Colon (tissue), 2 donors: ENCODE measurements at regions not wholly inside any gene's neighbourhood (a gene's known extent, or its start where the extent isn't known, plus 50 kb on each side); places are given as distances from the start of the nearest gene placed in this dataset.
"Not testable (repeated sequence)": the region's sequence is repeated elsewhere in the genome, so short reads cannot be mapped to it uniquely, and the experiment has no call there.

Experiments used
- FAIRE-seq: peaks from 2 replicates; lab custom pipeline; 2012; peaks lifted over from hg19 to GRCh38; lab: Jason Lieb, UNC
- donor health status: control.
- donor health status: control.

DNA sequence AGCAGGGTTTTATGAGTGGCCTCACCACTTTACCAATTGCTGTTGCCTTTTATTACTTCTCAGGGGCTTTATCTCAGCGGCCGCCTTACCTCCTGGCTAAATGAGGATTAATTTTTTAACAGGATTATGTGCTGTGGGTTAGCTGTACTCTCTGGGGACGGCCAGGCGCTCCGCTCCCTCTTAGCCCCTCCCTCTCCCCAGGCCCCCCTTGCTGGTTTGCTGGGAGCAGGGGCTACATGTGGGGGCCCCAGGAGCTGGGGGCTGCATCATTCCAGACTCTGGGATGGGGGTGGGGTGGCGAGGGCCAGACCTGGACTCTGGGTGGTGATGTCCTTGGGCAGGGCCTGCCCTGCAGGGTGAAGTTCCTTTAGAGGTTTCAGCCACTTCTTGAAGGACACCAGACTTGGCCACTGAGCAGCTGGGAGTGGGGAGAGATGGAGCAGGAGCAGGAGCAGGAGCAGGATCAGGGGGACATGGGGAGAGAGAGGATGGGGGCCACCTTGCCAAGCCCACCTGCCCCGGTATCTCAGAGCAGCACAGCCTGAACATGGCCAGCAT lies 196.1 kb downstream of the GOLGA6L6 start:
- no peak for FAIRE-seq

DNA sequence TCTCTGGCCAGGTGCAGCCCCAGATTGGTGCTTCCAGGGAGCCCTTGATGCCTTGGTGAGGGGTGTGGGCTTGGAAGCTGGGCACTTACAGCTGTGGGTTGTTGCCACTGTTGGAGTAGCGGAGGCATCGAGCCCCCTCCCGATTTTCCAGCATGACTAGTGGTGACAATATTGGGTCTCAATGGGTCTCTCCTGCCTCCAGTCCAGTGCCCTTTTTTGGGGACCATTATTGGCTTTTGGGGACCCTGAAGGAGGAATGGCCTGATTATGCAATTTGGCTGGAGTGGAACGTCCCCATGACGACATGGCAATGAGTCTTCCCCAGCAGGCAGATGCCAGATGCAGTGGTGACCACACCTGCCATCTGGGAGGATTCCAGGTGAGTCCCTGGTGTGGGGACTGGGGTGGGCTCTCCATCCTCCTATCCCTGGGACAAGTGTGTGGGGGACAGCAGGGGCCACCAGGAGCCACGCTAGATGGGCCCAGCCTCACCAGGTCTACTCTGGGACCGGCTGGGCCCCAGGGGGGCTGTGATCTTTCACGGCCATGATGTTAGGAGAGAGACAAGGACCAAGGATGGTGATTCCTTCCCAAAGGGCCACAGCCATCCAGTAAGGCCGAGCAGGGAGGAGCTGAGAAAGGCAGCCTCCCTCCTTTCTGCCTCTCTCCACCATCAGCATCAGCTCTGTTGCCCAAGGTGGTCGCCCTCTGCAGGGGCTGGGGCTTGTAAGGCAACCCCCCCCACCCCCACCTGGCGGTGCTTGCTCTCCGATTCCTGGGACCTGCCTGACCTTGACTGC lies 196.8 kb downstream of the GOLGA6L6 start:
- FAIRE-seq, result no peak

DNA sequence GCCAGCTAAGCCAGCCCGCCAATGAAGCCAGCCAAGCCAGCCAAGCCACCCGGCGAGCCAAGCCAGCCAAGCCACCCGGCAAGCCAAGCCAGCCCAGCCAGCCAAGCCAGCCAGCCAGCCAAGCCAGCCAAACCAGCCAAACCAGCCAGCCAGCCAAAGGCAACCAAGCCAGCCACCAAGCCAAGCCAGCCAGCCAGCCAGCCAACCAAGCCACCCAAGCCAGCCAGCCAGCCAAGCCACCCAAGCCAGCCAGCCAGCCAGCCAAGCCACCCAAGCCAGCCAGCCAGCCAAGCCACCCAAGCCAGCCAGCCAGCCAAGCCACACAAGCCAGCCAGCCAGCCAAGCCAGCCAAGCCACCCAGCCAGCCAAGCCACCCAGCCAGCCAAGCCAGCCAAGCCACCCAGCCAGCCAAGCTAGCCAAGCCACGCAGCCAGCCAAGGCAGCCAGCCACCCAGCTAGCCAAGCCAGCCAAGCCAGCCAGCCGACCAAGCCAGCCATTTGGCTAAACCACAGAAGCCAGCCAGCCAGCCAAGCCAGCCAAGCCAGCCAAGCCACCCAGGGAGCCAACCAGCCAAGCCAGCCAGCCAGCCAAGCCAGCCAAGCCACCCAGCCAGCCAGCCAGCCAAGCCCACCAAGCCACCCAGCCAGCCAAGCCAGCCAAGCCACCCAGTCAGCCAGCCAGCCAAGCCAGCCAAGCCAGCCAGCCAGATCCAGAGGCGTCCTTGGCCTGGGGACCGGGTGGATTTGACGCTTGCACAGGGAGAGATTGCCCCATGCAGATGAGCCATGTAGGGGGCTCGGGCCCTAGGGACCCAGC lies 198.0 kb downstream of the GOLGA6L6 start:
- FAIRE-seq, result not testable (repeated sequence)

DNA sequence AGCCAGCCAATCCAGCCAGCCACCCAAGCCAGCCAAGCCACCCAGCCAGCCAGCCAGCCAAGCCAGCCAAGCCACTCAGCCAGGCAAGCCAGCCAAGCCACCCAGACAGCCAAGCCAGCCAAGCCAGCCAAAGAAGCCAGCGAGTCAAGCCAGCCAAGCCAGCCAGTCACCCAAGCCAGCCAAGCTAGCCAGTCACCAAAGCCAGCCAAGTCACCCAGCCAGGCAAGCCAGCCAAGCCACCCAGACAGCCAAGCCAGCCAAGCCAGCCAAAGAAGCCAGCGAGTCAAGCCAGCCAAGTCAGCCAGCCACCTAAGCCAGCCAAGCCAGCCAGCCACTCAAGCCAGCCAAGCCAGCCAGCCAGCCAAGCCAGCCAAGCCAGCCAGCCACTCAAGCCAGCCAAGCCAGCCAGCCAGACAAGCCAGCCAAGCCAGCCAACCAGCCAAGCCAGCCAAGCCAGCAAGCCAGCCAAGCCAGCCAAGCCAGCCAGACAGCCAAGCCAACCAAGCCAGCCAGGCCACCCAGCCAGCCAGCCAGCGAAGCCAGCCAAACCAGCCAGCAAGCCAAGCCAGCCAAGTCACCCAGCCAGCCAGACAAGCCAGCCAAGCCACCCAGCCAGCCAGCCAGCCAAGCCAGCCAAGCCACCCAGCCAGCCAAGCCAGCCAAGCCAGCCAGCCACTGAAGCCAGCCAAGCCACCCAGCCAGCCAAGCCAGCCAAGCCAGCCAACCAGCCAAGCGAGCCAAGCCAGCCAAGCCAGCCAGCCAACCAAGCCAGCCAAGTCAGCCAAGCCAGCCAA lies 198.8 kb downstream of the GOLGA6L6 start:
- not testable (repeated sequence) for FAIRE-seq

DNA sequence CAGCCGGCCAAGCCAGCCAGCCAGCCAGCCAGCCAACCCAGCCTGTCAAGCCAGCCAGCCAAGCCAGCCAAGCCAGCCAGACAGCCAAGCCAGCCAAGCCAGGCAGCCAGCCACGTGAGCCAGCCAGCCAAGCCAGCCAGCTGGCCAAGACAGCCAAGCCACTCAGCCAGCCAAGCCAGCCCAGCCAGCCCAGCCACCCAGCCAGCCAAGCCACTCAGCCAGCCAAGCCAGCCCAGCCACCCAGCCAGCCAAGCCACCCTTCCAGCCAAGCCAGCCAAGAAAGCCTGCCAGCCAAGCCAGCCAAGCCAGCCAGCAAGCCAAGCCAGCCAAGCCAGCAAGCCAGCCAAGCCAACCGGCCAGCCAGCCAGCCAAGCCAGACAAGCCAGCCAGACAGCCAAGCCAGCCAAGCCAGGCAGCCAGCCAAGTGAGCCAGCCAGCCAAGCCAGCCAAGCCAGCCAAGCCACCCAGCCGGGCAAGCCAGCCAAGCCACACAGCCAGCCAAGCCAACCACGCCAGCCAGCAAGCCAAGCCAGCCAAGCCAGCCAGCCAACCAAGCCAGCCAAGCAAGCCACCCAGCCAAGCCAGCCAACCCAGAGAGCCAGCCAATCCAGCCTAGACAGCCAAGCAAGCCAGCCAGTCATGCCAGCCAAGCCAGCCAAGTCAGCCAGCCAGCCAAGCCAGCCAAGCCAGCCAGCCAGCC lies 199.5 kb downstream of the GOLGA6L6 start:
- FAIRE-seq, result no peak

DNA sequence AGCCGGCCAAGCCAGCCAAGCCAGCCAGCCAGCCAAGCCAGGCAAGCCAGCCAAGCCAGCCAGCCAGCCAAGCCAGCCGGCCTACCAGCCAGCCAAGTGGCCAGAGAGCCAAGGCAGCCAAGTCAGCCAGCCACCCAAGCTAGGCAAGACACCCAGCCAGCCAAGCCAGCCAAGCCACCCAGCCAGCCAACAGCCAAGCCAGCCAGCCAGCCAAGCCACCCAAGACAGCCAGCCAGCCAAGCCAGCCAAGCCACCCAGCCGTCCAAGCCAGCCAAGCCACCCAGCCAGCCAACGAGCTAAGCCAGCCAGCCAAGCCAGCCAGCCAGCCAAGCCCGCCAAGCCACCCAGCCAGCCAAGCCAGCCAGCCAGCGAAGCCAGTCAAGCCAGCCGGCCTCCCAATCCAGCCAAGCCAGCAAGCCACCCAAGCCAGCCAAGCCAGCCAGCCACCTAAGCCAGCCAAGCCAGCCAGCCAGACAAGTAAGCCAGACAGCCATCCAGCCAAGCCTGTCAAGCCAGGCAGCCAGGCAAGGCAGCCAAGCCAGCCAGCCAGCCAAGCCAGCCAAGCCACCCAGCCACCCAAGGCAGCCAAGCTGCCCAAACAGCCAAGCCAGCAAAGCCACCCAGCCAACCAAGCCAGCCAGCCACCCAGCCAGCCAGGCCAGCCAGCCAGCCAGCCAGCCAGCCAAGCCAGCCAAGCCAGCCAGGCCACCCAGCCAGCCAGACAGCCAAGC lies 200.5 kb downstream of the GOLGA6L6 start:
- FAIRE-seq, result no peak

DNA sequence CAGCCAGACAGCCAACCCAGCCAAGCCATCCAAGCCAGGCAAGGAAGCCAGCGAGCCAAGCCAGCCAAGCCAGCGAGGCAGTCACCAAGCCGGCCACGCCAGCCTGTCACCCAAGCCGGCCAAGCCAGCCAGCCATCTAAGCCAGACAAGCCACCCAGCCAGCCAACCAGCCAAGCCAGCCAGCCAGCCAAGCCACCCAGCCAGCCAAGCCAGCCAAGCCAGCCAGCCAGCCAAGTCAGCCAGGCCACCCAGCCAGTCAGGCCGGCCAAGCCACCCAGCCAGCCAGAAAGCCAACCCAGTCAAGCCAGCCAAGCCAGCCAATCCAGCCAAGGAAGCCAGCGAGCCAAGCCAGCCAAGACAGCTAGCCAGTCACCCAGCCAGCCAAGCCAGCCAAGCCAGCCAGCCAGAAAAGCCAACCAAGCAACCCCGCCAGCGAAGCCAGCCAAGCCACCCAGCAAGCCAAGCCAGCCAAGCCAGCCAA lies 201.2 kb downstream of the GOLGA6L6 start:
- FAIRE-seq, result no peak

DNA sequence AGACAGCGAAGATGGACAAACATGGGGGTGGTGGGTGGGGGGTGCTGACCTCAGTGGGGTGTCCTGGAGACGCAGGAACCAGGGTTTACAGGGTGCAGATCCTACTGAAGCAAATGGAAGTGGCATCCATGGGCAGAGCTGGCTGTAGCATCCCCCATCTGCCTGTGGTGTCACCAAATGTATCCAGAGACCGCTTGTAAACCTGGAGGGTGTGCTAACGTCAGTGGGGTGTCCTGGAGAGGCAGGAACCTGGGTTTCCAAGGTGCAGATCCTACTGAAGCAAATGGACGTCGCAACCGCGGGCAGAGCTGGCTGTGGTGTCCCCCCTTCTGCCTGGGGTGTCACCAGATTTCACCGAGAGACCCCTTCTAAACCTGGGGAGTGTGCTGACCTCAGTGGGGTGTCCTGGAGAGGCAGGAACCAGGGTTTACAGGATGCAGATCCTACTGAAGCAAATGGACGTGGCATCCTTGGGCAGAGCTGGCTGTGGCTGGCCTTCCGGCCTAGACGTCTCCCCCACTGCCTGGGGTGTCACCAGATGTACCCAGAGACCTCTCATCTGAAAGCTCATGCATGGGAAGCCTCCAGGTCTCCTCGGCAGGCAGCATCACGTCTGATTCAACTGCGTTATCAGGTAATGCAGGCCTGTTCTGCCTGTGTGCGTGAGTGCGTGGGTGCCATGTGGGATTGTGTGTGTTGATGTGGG lies 202.4 kb downstream of the GOLGA6L6 start:
- FAIRE-seq, result not testable (repeated sequence)

DNA sequence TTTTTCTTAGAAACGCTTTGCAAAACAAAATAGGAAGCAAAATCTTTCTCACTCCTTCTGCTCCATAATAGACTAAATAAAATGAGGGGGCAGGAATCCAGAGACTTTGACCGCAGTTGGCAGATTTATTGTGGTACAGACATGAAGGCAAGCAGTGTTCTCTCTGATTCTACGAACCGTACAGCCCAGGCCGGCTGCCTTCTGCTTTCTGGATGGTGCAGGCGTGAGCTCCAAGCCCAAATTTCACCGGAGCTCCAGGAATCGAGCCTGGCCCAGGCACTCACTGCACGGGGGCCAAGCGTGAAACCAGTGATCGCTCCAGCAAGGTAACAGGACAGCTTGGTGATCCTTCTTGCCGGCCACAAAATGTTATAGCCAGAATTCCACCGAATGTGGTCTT lies 202.9 kb downstream of the GOLGA6L6 start:
- FAIRE-seq, result not testable (repeated sequence)

DNA sequence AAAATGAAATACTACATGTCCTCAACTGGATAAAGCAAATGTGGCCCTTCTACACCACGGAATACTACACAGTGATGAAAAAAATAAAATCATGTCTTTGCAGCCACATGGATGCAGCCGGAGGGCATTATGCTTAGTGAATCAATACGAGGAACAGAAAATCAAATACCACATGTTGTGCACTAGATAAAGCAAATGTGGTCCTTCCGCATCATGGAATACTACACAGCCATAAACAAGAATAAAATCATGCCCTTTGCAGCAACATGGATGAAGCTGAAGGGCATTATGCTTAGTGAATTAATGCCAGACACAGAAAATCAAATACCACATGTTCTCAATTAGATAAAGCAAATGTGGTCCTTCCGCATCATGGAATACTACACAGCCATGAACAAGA lies 204.4 kb downstream of the GOLGA6L6 start:
- FAIRE-seq, result not testable (repeated sequence)

DNA sequence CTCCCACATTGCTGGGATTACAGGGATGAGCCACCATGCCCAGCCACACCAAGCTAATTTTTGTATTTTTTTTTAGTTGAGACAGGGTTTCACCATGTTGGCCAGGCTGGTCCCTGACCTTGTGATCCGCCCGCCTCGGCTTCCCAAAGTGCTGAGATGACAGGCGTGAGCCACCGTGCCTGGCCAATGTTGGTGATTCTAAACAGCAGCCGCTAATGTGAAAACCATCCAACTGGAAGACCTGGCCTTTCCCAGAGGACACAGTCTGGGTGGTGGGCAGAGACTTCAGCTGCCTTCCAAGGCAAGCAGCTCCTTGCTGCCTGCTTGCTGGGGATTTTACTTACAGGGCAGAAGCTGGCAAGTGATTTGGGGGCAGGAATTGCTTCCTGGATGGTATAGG lies 207.1 kb downstream of the GOLGA6L6 start:
- FAIRE-seq, result not testable (repeated sequence)

DNA sequence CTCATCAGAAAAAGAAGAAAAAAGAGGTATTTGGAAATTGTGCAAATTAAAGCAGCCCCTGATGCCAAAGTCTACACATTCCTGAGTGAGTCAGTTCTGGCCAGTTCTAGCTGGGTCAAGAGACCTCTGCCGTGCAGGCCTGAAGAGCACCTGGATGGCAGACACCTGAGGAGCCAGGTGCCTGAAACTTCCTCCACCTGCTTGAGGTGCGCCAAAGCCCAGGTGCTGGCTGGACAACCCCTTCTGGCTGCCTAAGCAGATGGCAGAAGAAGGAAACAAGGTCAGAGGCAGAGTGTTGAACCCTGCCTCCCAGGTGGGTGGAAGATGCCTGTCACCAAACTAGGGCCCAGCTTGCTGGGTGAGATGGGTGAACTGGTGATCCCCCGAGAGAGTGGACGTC lies 215.8 kb downstream of the GOLGA6L6 start:
- not testable (repeated sequence) for FAIRE-seq

DNA sequence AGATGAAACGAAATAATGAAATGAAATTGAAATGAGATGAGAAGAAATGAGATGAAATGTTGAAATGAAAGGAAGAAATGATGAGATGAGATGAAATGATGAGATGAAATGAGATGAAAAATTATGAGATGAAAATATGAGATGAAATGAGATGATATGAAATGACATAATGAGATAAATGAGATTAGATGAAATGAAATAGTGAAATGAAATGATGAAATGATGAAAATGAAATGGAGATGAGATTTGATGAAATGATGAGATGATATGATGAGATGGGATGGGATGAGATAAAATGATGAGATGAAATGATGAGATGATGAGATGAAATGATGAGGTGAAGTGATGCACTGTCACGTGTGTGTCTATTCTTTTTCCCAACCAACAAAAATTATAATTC lies 224.5 kb downstream of the GOLGA6L6 start:
- not testable (repeated sequence) for FAIRE-seq

DNA sequence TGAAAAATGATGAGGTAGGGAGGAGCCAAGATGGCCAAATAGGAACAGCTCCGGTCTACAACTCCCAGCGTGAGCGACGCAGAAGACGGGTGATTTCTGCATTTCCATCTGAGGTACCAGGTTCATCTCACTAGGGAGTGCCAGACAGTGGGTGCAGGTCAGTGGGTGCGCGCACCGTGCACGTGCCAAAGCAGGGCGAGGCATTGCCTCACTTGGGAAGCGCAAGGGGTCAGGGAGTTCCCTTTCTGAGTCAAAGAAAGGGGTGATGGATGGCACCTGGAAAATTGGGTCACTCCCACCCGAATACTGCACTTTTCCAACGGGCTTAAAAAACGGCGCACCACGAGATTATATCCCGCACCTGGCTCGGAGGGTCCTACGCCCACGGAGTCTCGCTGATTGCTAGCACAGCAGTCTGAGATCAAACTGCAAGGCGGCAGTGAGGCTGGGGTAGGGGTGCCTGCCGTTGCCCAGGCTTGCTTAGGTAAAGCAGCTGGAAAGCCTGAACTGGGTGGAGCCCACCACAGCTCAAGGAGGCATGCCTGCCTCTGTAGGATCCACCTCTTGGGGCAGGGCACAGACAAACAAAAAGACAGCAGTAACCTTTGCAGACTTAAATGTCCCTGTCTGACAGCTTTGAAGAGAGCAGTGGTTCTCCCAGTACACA lies 230.5 kb downstream of the GOLGA6L6 start:
- not testable (repeated sequence) for FAIRE-seq

DNA sequence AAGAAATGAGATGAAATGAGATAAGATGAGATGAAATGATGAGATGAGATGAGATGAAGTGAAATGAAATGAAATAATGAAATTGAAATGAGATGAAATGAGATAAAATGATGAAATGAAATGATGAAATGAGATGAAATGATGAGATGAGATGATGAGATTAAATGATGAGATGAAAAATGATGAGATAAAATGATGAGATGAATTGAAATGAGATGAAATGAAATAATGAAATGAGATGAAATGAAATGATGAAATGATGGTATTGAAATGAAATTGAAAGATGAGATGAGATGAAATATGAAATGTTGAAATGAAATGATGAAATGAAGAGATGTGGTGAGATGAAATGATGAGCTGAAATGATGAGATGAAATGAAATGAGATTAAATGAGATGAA lies 231.0 kb downstream of the GOLGA6L6 start:
- no peak for FAIRE-seq

DNA sequence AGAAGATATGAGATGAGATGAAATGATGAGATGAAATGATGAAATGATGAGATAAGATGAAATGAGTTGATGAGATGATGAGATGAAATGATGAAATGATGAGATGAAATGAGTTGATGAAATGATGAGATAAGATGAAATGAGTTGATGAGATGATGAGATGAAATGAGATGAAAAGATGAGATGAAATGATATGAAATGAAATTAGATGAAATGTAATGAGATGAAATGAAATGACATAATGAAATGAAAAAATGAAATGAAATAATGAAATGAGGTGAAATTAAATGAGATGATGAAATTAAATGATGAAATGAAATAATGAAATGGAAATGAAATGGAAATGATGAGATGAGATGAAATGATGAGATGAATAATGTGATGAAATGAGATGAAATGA lies 231.6 kb downstream of the GOLGA6L6 start:
- not testable (repeated sequence) for FAIRE-seq

DNA sequence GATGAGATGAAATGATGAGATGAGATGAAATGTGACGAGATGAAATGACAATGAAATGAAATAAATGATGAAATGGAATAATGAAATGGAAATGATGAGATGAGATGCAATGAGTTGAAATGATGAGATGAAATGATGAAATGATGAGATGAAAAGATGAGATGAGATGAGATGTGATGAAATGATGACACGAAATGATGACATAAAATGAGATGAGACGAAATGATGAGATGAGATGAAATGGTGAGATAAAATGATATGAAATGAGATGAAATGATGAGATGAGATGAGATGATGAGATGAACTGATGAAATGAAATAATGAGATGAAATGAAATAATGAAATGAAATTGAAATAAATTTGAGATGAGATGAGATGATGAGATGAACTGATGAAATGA lies 232.2 kb downstream of the GOLGA6L6 start:
- not testable (repeated sequence) for FAIRE-seq

DNA sequence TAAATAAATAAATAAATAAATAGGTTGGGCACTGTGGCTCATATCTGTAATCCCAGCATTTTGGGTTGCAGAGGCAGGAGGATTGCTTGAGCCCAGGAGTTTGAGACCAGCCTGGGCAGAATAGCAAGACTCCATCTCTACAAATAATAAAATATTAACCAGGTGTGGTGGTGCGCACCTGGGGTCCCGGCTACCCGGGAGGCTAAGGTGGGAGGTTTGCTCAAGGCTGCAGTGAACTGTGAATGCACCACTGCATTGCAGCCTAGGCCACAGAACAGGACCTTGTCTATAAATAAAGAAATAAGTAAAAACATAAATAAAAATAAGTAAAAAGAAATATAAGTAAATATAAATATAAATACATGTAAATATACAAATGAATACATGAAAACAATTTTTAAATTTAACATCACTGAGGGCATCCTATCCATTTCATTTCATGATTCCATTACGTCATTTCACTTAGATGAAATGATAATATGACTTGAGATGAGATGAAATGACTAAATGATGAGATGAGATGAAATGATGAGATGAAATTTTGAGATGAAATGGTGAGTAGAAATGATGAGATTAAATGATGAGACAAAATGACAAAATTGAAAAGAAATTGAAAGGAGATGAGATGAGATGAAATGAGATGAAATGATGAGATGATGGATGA lies 233.4 kb downstream of the GOLGA6L6 start:
- FAIRE-seq, result not testable (repeated sequence)

DNA sequence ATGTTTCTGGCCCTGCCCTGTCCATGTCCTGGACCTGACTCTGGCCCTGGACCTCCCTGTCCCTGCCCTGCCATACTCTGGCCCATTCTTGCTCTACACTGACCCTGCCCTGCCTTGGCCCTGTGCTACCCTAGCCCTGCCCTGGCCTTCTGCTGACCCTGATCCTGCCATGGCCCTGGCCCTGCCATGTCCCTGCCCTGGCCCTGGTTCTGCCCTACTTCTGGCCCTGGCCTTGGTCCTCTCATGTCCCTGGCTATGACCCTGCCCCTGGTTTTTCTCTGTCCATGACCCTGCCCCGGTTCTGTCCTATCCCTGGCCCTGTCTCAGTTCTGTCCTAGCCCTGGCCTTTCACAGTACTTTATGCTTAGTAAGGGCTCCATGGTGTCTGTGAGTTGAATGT lies 234.5 kb downstream of the GOLGA6L6 start:
- not testable (repeated sequence) for FAIRE-seq
